GM13976 (cell line): ENCODE measurements at regions not wholly inside any gene's neighbourhood (a gene's known extent, or its start where the extent isn't known, plus 50 kb on each side); places are given as distances from the start of the nearest gene placed in this dataset.

Experiments
- DNase-seq: peaks from one replicate; pipeline ENCODE4 v3.0.0; 2012; ENCODE audit warnings: low spot score
- in situ Hi-C: fragments of 300-500 bp; cut with MboI; formaldehyde crosslinking; loops from one replicate; pipeline ENCODE4 v1.12.0; 2022; ENCODE audit warnings: low sequenced_read_pairs, mixed read lengths, inconsistent platforms; ENCODE audit not compliant: unreplicated experiment
- TF ChIP-seq, protein P1 (sequence below): IDR thresholded peaks from 2 replicates; pipeline ENCODE4 v1.5.1; 2012; ENCODE audit warnings: borderline replicate concordance, mild to moderate bottlenecking; ENCODE audit not compliant: insufficient read depth; ENCODE audit errors: extremely low read depth, missing control alignments, control extremely low read depth

DNA sequence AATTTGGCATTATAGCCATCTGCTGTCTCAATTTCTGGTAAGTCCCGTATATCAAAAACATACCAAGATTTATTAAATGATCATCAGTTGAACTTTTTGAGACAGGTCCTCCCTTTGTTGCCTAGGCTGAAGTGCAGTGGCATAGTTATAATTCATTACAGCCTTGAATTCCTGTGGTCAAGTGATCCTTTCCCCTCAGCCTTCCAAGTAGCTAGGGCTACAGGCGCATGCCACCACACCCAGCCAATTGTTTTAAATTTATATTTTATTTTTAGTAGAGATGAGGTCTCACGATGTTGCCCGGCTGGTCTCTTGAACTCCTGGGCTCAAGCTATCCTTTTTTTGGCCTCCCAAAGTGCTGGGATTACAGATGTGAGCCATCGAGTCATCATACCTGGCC lies 418.9 kb downstream of the ARHGEF28 start:
- no peak for DNase-seq
- TF ChIP-seq, protein P1, sequence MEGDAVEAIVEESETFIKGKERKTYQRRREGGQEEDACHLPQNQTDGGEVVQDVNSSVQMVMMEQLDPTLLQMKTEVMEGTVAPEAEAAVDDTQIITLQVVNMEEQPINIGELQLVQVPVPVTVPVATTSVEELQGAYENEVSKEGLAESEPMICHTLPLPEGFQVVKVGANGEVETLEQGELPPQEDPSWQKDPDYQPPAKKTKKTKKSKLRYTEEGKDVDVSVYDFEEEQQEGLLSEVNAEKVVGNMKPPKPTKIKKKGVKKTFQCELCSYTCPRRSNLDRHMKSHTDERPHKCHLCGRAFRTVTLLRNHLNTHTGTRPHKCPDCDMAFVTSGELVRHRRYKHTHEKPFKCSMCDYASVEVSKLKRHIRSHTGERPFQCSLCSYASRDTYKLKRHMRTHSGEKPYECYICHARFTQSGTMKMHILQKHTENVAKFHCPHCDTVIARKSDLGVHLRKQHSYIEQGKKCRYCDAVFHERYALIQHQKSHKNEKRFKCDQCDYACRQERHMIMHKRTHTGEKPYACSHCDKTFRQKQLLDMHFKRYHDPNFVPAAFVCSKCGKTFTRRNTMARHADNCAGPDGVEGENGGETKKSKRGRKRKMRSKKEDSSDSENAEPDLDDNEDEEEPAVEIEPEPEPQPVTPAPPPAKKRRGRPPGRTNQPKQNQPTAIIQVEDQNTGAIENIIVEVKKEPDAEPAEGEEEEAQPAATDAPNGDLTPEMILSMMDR, result no peak
- in situ Hi-C loops, result loop anchor here (10.0 kb wide), 1 partner anchor 600 kb away; the partner anchor contains the start of gene ENC1

- TF ChIP-seq, protein P1, result no peak
- no peak for DNase-seq
- in situ Hi-C loops, result loop anchor here (10.0 kb wide), 1 partner anchor 602 kb away; the partner anchor contains the start of gene ENC1
Measured at GRCh38 chr5:74042959-74043358, 417.0 kb downstream of the ARHGEF28 start.

DNA sequence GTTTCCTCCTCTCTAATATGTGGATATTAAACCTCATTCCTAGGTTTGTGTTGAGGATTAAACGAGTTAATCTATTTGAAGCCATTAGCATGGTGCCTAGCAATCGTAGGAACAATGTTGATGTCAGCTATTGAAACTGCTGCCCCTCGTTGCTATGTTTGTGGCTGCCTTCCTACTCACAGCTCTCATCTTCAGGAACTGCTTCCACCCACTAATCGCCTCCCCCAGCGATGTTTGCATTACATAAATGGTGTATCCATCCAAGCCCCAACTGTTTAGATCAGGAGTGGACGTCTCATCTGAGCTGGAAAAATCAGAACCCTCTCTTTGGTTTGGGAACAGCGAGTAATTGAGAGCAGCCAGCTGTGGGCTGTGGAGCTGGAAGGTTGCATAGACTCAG lies 416.6 kb downstream of the ARHGEF28 start:
- in situ Hi-C loops, result loop anchor here (10.0 kb wide), 1 partner anchor 602 kb away; the partner anchor contains the start of gene ENC1
- no peak for DNase-seq
- TF ChIP-seq, protein P1, result no peak

DNA sequence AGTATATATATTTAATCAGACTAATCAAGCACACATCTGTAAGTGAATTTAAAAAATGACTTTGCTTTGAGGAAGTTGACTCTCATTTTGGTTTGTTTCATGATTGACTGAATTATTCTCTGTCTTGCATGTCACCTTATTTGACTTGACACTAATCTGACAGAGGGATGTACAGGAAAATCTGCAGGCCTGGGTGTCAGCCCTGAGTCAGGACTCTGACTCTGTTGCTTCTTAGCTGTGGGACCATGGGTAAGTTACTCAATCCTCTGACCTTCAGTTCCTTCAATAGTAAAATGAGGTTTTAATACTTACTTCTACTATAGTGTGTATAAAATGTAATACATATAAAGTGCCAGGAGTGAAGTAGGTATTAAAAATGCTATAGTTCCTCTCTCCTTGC lies 415.9 kb downstream of the ARHGEF28 start:
- DNase-seq, result no peak
- TF ChIP-seq, protein P1, result no peak
- in situ Hi-C loops, result loop anchor here (10.0 kb wide), 1 partner anchor 603 kb away; the partner anchor contains the start of gene ENC1

DNA sequence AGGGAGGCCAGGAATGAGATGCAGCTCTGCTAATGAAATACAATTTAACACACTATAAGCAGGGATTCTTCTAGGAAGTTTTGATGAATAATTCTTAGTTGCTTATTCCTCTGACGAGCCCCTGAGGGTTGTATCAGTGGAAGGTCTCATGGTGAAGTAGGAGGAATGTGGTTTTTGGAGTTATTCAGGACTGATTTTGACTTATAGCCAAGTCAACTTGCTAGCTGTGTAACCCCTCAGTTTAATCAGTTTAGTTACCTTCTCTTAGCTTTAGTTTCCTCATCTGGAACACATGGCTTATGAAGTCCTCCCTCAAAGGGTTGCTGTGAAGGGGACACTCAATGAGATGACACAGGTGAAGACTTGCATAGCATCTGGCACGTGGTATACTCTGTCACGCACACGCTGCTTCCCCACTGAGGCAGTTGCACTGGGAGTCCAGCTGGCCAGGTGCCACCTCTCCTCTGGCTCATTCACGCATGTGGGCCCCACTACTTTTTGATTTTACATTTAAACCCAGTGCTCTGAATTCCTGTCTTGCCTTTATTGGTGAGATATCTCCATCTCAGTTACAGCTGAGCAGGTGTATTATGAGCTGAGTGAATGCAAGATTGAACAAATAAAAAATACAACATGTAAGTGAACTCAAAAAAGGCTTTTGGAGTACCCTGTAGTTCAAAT lies 415.0 kb downstream of the ARHGEF28 start:
- DNase-seq, result no peak
- TF ChIP-seq, protein P1, result no peak
- in situ Hi-C loops, result loop anchor here (10.0 kb wide), 1 partner anchor 604 kb away; the partner anchor contains the start of gene ENC1

DNA sequence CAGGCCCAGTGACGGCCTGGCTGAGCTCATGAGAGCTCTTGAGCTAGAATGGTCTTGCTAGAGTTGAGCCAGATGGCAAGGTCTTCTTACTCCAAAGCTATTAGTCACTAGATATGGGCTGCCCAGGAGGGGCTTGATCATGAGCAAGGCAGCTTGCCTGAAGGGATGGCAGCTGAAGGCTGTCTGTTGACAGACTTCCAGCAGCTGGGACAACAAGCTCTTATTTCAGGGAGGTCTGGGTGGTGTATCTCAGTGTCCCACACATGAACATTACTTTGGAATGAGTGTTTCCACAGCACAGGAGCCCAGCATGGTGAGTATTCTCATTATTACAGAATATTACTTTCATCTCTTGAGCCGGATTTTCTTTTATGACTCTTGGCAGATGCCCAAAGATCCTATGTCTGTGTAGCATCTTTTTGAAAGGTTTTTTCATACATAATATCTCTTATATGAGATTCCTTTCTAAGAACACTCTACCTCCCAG lies 414.1 kb downstream of the ARHGEF28 start:
- DNase-seq, result no peak
- TF ChIP-seq, protein P1, result no peak
- in situ Hi-C loops, result loop anchor here (10.0 kb wide), 1 partner anchor 605 kb away; the partner anchor contains the start of gene ENC1

GRCh38 chr5:74037321-74037720 lies 411.3 kb downstream of the ARHGEF28 start:
- in situ Hi-C loops, result no loop called here
- no peak for DNase-seq
- TF ChIP-seq, protein P1, result no peak
